SK-N-SH (cell line): ENCODE measurements at regions not wholly inside any gene's neighbourhood (a gene's known extent, or its start where the extent isn't known, plus 50 kb on each side); places are given as distances from the start of the nearest gene placed in this dataset.

Experiments
- CTCF ChIA-PET: fragments of 300-600, 350-600 bp; formaldehyde crosslinking; extraction: SDS; loops from one replicate; lab custom pipeline; 2021; lab: Yijun Ruan, JAX
- POLR2A ChIA-PET: fragments of 350-600 bp; sonication (Branson Sonifier 250); formaldehyde crosslinking; extraction: SDS; loops from one replicate; lab custom pipeline; 2020; ENCODE audit warnings: antibody characterized with exemption, inconsistent platforms; lab: Yijun Ruan, JAX
- DNase-seq: peaks from one replicate; pipeline ENCODE4 v3.0.0; 2012
- H2AFZ ChIP-seq: fragments of 200-600 bp; sonication (generic); 2 replicates; pipeline ENCODE4 v1.8.1; 2016; ENCODE audit warnings: antibody characterized with exemption, mild to moderate bottlenecking, low read depth
- H3F3A ChIP-seq: fragments of 200-600 bp; sonication (generic); replicated peaks from 2 replicates; pipeline ENCODE3; 2016; ENCODE audit warnings: antibody characterized with exemption, mild to moderate bottlenecking; ENCODE audit not compliant: insufficient read depth
- H3K27ac ChIP-seq, 2 experiments: fragments of 200-500 bp in 1 of 2; fragments of 200-600 bp in 1 of 2; sonication (Bioruptor generic) in 1 of 2; sonication (generic), shearing (Covaris generic) in 1 of 2; 2 replicates each; pipeline versions ENCODE4 v1.5.1 to v1.6.1; 2014 to 2016; ENCODE audit warnings: low read depth in 2 of 2, inconsistent platforms in 1 of 2, low read length in 1 of 2, mild to moderate bottlenecking in 1 of 2, mixed read lengths in 1 of 2
- H3K27me3 ChIP-seq: fragments of 200-600 bp; sonication (generic), shearing (Covaris generic); 2 replicates; pipeline ENCODE4 v1.6.1; 2016; ENCODE audit warnings: mixed run types; ENCODE audit not compliant: insufficient read depth
- H3K36me3 ChIP-seq, 2 experiments: fragments of 200-500 bp in 1 of 2; fragments of 200-600 bp in 1 of 2; sonication (Bioruptor generic) in 1 of 2; sonication (generic) in 1 of 2; replicated peaks in 1 of 2; 2 replicates each; pipeline versions ENCODE3 to v1.5.1; 2014 to 2016; ENCODE audit warnings: low read length in 1 of 2, mild to moderate bottlenecking in 1 of 2; ENCODE audit not compliant: insufficient read depth in 2 of 2, control insufficient read depth in 1 of 2
- H3K4me1 ChIP-seq, 2 experiments: fragments of 200-500 bp in 1 of 2; fragments of 200-600 bp in 1 of 2; sonication (Bioruptor generic) in 1 of 2; sonication (generic), shearing (Covaris generic) in 1 of 2; 2 replicates each; pipeline versions ENCODE4 v1.5.1 to v1.6.1; 2014 to 2016; ENCODE audit warnings: low read depth in 1 of 2, low read length in 1 of 2, mixed run types in 1 of 2; ENCODE audit not compliant: insufficient read depth in 2 of 2, control insufficient read depth in 1 of 2
- H3K4me2 ChIP-seq: fragments of 200-600 bp; sonication (generic), shearing (Covaris generic); 2 replicates; pipeline ENCODE4 v1.6.1; 2017; ENCODE audit warnings: mixed run types
- H3K4me3 ChIP-seq, 2 experiments: fragments of 200-500 bp in 1 of 2; fragments of 200-600 bp in 1 of 2; sonication (Bioruptor generic) in 1 of 2; sonication (generic), shearing (Covaris generic) in 1 of 2; 2 replicates each; pipeline versions ENCODE4 v1.5.1 to v1.8.1; 2014 to 2016; ENCODE audit warnings: low read depth in 2 of 2, inconsistent platforms in 1 of 2, low read length in 1 of 2, mild to moderate bottlenecking in 1 of 2, mixed read lengths in 1 of 2, moderate library complexity in 1 of 2
- H3K79me2 ChIP-seq: fragments of 200-600 bp; sonication (generic); 2 replicates; pipeline ENCODE4 v1.8.1; 2017; ENCODE audit warnings: mild to moderate bottlenecking; ENCODE audit not compliant: insufficient read depth
- H3K9ac ChIP-seq: fragments of 200-600 bp; sonication (generic); 2 replicates; pipeline ENCODE4 v1.6.1; 2017; ENCODE audit warnings: mixed run types
- H3K9me2 ChIP-seq: fragments of 200-600 bp; sonication (generic); 2 replicates; pipeline ENCODE4 v1.6.1; 2017; ENCODE audit warnings: mixed run types
- H3K9me3 ChIP-seq: fragments of 200-600 bp; sonication (generic); 2 replicates; pipeline ENCODE4 v1.6.1; 2017; ENCODE audit warnings: mixed run types, mild to moderate bottlenecking, moderate library complexity
- H4K20me1 ChIP-seq: fragments of 200-600 bp; sonication (generic); 2 replicates; pipeline ENCODE4 v1.6.1; 2017; ENCODE audit warnings: mild to moderate bottlenecking, mixed run types; ENCODE audit not compliant: insufficient read depth
- CHD2 ChIP-seq: fragments of 150-350 bp; IDR thresholded peaks from 2 replicates; pipeline ENCODE4 v1.6.1; 2018; ENCODE audit warnings: low read length; ENCODE audit not compliant: partially characterized antibody
- ELF1 ChIP-seq: IDR thresholded peaks from 2 replicates; pipeline ENCODE4 v1.4.0; 2012
- EZH2phosphoT487 ChIP-seq: fragments of 200-600 bp; sonication (generic); IDR thresholded peaks from 2 replicates; pipeline ENCODE4 v1.6.1; 2017; ENCODE audit warnings: low read depth, mixed run types, mild to moderate bottlenecking, antibody characterized with exemption, moderate library complexity, borderline replicate concordance
- FOXJ3 ChIP-seq: sonication (generic); formaldehyde crosslinking; IDR thresholded peaks from 2 replicates; pipeline ENCODE4 v1.5.1; 2020; ENCODE audit warnings: mild to moderate bottlenecking, missing genetic modification reagents
- FOXM1 ChIP-seq: IDR thresholded peaks from 2 replicates; pipeline ENCODE4 v1.4.0; 2012; ENCODE audit warnings: low read depth, mild to moderate bottlenecking
- MEF2A ChIP-seq: IDR thresholded peaks from 2 replicates; pipeline ENCODE4 v1.4.0; 2012; ENCODE audit warnings: low read depth, borderline replicate concordance
- POLR2AphosphoS5 ChIP-seq: IDR thresholded peaks from 2 replicates; pipeline ENCODE4 v1.6.1; 2012; ENCODE audit warnings: low read depth, low read length
- RAD21 ChIP-seq: IDR thresholded peaks from 2 replicates; pipeline ENCODE4 v1.6.1; 2012; ENCODE audit warnings: mild to moderate bottlenecking, low read length
- SIN3A ChIP-seq: IDR thresholded peaks from 2 replicates; pipeline ENCODE4 v1.6.1; 2012; ENCODE audit warnings: low read depth, mild to moderate bottlenecking, low read length, moderate library complexity, borderline replicate concordance
- TAF1 ChIP-seq: IDR thresholded peaks from 2 replicates; pipeline ENCODE4 v1.6.1; 2012; ENCODE audit warnings: low read depth, mild to moderate bottlenecking, low read length, moderate library complexity, borderline replicate concordance
- TCF12 ChIP-seq: IDR thresholded peaks from 2 replicates; pipeline ENCODE4 v1.4.0; 2012
- YY1 ChIP-seq: IDR thresholded peaks from 2 replicates; pipeline ENCODE4 v1.4.0; 2012; ENCODE audit warnings: low read depth, mild to moderate bottlenecking
- WGBS: methylation state at CpG from one replicate; pipeline ENCODE4 v1.1.6; 2017; ENCODE audit warnings: low lambda C conversion rate; 5-methylcytosine and 5-hydroxymethylcytosine counted together
- TF ChIP-seq, protein P1 (sequence below): fragments of 150-350 bp; IDR thresholded peaks from 2 replicates; pipeline ENCODE4 v1.6.1; 2016; ENCODE audit warnings: mild to moderate bottlenecking, low read depth, low read length
- TF ChIP-seq, protein P2 (sequence below): IDR thresholded peaks from 2 replicates; pipeline ENCODE4 v1.6.1; 2012; ENCODE audit warnings: mild to moderate bottlenecking, low read depth, low read length, moderate library complexity
- TF ChIP-seq, protein P3 (sequence below): IDR thresholded peaks from 2 replicates; pipeline ENCODE4; 2012
- TF ChIP-seq, protein P4 (sequence below): IDR thresholded peaks from 2 replicates; pipeline ENCODE4 v1.4.0; 2012; ENCODE audit warnings: low read depth, borderline replicate concordance
- TF ChIP-seq, protein P5 (sequence below): IDR thresholded peaks from 2 replicates; pipeline ENCODE4 v1.4.0; 2012; ENCODE audit warnings: low read depth, borderline replicate concordance

DNA sequence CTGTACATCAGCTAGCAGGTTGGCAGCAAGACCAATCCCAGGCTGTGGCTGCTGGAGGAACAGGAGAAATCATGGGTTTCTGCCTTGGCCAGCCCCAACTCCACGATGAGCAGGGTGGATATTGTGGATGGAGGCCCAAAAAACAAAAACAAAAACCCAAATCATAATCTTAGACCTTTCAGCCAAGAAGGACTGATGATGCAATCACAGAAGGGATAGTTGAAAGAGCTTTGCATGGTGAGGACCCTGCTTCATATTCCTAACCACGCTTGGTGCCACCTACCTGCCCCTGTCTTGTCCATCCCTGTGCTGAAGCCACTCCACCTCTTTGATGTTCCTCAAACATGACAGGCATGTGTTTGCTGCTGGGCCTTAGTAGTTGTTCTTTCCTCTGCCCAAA lies 68.8 kb upstream of the CT45A1 start:
- no peak for TF ChIP-seq FOXM1
- TF ChIP-seq FOXJ3: no peak
- TF ChIP-seq TAF1: no peak
- TF ChIP-seq CHD2: no peak
- no peak for TF ChIP-seq POLR2AphosphoS5
- TF ChIP-seq, protein P1, sequence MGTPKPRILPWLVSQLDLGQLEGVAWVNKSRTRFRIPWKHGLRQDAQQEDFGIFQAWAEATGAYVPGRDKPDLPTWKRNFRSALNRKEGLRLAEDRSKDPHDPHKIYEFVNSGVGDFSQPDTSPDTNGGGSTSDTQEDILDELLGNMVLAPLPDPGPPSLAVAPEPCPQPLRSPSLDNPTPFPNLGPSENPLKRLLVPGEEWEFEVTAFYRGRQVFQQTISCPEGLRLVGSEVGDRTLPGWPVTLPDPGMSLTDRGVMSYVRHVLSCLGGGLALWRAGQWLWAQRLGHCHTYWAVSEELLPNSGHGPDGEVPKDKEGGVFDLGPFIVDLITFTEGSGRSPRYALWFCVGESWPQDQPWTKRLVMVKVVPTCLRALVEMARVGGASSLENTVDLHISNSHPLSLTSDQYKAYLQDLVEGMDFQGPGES: no peak
- TF ChIP-seq YY1: no peak
- TF ChIP-seq RAD21: no peak
- TF ChIP-seq, protein P2, sequence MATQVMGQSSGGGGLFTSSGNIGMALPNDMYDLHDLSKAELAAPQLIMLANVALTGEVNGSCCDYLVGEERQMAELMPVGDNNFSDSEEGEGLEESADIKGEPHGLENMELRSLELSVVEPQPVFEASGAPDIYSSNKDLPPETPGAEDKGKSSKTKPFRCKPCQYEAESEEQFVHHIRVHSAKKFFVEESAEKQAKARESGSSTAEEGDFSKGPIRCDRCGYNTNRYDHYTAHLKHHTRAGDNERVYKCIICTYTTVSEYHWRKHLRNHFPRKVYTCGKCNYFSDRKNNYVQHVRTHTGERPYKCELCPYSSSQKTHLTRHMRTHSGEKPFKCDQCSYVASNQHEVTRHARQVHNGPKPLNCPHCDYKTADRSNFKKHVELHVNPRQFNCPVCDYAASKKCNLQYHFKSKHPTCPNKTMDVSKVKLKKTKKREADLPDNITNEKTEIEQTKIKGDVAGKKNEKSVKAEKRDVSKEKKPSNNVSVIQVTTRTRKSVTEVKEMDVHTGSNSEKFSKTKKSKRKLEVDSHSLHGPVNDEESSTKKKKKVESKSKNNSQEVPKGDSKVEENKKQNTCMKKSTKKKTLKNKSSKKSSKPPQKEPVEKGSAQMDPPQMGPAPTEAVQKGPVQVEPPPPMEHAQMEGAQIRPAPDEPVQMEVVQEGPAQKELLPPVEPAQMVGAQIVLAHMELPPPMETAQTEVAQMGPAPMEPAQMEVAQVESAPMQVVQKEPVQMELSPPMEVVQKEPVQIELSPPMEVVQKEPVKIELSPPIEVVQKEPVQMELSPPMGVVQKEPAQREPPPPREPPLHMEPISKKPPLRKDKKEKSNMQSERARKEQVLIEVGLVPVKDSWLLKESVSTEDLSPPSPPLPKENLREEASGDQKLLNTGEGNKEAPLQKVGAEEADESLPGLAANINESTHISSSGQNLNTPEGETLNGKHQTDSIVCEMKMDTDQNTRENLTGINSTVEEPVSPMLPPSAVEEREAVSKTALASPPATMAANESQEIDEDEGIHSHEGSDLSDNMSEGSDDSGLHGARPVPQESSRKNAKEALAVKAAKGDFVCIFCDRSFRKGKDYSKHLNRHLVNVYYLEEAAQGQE: no peak
- TF ChIP-seq MEF2A: no peak
- no peak for TF ChIP-seq EZH2phosphoT487
- TF ChIP-seq, all 33 proteins: peak for 0
- Histone ChIP-seq H3K9me3 (no peaks in the 10 kb centered on the region), H3K36me3 (no peaks in the 10 kb centered on the region), H3F3A (no peaks in the 10 kb centered on the region), H2AFZ (no peak overlapping the region), H3K79me2 (no peaks in the 10 kb centered on the region), H3K9me2 (no peaks in the 10 kb centered on the region), H3K27me3 (no peaks in the 10 kb centered on the region), H4K20me1 (no peaks in the 10 kb centered on the region), H3K27ac (no peak overlapping the region), H3K4me3 (no peak overlapping the region), H3K4me1 (no peaks in the 10 kb centered on the region), H3K9ac (no peak overlapping the region), H3K4me2 (no peak overlapping the region)
- ChIA-PET CTCF (no interaction called here), POLR2A (no interaction called here)
- 0% methylated on average over 2 of the region's 2 CpGs for WGBS
- DNase-seq: no peak

DNA sequence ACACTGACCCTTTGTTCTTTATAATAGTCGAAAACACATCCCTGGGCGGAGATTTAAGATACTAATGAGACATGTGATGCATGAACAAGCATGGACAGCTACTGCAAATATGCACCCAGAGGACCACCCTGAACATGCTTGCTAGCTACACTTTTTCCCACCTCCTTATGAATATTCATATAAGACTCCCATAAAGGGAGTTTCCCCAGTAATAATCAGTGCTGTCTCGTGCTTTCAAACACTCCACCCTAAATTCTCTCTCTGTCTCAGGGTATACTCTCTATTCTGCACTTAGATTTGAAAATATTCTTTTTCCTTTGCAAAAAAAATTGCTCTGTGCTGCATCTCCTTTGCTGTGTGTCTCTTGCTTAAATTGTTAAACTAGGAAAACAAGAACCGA lies 64.4 kb upstream of the CT45A1 start:
- Histone ChIP-seq H3K4me3 (no peak overlapping the region), H3F3A (no peaks in the 10 kb centered on the region), H3K9me2 (no peaks in the 10 kb centered on the region), H3K79me2 (no peaks in the 10 kb centered on the region), H4K20me1 (no peaks in the 10 kb centered on the region), H3K27me3 (no peaks in the 10 kb centered on the region), H3K9ac (no peak overlapping the region), H3K9me3 (no peaks in the 10 kb centered on the region), H3K36me3 (no peaks in the 10 kb centered on the region), H3K27ac (no peak overlapping the region), H2AFZ (no peak overlapping the region), H3K4me1 (no peaks in the 10 kb centered on the region), H3K4me2 (no peak overlapping the region)
- WGBS: 0% methylated on average over 4 of the region's 4 CpGs
- ChIA-PET CTCF (interaction anchor here (0.6 kb wide), 1 partner anchor 22 kb away, joined by 3 read pairs; no protein-coding TSS in a partner anchor), POLR2A (no interaction called here)
- DNase-seq: no peak
- no peak for TF ChIP-seq SIN3A
- TF ChIP-seq MEF2A: no peak
- TF ChIP-seq, protein P1: no peak
- no peak for TF ChIP-seq FOXM1
- TF ChIP-seq, protein P3, sequence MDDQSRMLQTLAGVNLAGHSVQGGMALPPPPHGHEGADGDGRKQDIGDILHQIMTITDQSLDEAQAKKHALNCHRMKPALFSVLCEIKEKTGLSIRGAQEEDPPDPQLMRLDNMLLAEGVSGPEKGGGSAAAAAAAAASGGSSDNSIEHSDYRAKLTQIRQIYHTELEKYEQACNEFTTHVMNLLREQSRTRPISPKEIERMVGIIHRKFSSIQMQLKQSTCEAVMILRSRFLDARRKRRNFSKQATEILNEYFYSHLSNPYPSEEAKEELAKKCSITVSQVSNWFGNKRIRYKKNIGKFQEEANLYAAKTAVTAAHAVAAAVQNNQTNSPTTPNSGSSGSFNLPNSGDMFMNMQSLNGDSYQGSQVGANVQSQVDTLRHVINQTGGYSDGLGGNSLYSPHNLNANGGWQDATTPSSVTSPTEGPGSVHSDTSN: no peak
- TF ChIP-seq, protein P4, sequence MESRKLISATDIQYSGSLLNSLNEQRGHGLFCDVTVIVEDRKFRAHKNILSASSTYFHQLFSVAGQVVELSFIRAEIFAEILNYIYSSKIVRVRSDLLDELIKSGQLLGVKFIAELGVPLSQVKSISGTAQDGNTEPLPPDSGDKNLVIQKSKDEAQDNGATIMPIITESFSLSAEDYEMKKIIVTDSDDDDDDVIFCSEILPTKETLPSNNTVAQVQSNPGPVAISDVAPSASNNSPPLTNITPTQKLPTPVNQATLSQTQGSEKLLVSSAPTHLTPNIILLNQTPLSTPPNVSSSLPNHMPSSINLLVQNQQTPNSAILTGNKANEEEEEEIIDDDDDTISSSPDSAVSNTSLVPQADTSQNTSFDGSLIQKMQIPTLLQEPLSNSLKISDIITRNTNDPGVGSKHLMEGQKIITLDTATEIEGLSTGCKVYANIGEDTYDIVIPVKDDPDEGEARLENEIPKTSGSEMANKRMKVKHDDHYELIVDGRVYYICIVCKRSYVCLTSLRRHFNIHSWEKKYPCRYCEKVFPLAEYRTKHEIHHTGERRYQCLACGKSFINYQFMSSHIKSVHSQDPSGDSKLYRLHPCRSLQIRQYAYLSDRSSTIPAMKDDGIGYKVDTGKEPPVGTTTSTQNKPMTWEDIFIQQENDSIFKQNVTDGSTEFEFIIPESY: no peak
- TF ChIP-seq, protein P5, sequence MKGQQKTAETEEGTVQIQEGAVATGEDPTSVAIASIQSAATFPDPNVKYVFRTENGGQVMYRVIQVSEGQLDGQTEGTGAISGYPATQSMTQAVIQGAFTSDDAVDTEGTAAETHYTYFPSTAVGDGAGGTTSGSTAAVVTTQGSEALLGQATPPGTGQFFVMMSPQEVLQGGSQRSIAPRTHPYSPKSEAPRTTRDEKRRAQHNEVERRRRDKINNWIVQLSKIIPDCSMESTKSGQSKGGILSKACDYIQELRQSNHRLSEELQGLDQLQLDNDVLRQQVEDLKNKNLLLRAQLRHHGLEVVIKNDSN: no peak
- TF ChIP-seq FOXJ3: no peak
- no peak for TF ChIP-seq TCF12
- TF ChIP-seq ELF1: no peak
- no peak for TF ChIP-seq YY1
- no peak for TF ChIP-seq TAF1
